Glutamatergic neuron (in vitro differentiated cells): ENCODE measurements at regions not wholly inside any gene's neighbourhood (a gene's known extent, or its start where the extent isn't known, plus 50 kb on each side); places are given as distances from the start of the nearest gene placed in this dataset.

ENCODE experiments used
- DNase-seq: peaks from one replicate; pipeline ENCODE4 v3.0.0; 2022
- H3K27ac Mint-ChIP-seq: one replicate; pipeline ENCODE4 v1.8.0; 2020; ENCODE audit warnings: mild to moderate bottlenecking, mixed read lengths, inconsistent platforms; ENCODE audit not compliant: unreplicated experiment
- H3K27me3 Mint-ChIP-seq: one replicate; pipeline ENCODE4 v1.8.0; 2020; ENCODE audit warnings: mild to moderate bottlenecking, moderate library complexity, mixed read lengths, inconsistent platforms; ENCODE audit not compliant: unreplicated experiment
- H3K36me3 Mint-ChIP-seq: one replicate; pipeline ENCODE4 v1.8.0; 2020; ENCODE audit warnings: mild to moderate bottlenecking, mixed read lengths, inconsistent platforms; ENCODE audit not compliant: unreplicated experiment
- H3K4me1 Mint-ChIP-seq: one replicate; pipeline ENCODE4 v1.8.0; 2020; ENCODE audit warnings: mild to moderate bottlenecking, low read depth, mixed read lengths, inconsistent platforms; ENCODE audit not compliant: unreplicated experiment
- H3K4me3 Mint-ChIP-seq: one replicate; pipeline ENCODE4 v1.8.0; 2020; ENCODE audit warnings: mild to moderate bottlenecking, mixed read lengths, inconsistent platforms; ENCODE audit not compliant: unreplicated experiment
- H3K9me3 Mint-ChIP-seq: one replicate; pipeline ENCODE4 v1.8.0; 2020; ENCODE audit warnings: mild to moderate bottlenecking, moderate library complexity, mixed read lengths, inconsistent platforms; ENCODE audit not compliant: unreplicated experiment
- CTCF ChIP-seq: fragments of 200-600 bp; sonication (generic); IDR thresholded peaks from one replicate; pipeline ENCODE4 v1.5.0; 2021; ENCODE audit not compliant: partially characterized antibody, unreplicated experiment

GRCh38 chr13:34277936-34278335 lies 460.0 kb downstream of the RFC3 start:
- no peak for DNase-seq
- no peaks in the 10 kb centered on the region for H3K9me3 Mint-ChIP-seq
- H3K4me1 Mint-ChIP-seq = no peaks in the 10 kb centered on the region
- no peaks in the 10 kb centered on the region for H3K27me3 Mint-ChIP-seq
- no peak overlapping the region for H3K4me3 Mint-ChIP-seq
- no peak overlapping the region for H3K27ac Mint-ChIP-seq
- no peaks in the 10 kb centered on the region for H3K36me3 Mint-ChIP-seq
- no peak for TF ChIP-seq CTCF

GRCh38 chr13:34278780-34279179 lies 460.8 kb downstream of the RFC3 start:
- TF ChIP-seq CTCF = no peak

GRCh38 chr13:34290661-34291060 lies 472.7 kb downstream of the RFC3 start:
- H3K36me3 Mint-ChIP-seq = no peaks in the 10 kb centered on the region
- H3K4me1 Mint-ChIP-seq = no peaks in the 10 kb centered on the region
- H3K9me3 Mint-ChIP-seq = no peaks in the 10 kb centered on the region
- TF ChIP-seq CTCF = no peak
- H3K4me3 Mint-ChIP-seq = no peak overlapping the region
- no peak for DNase-seq
- H3K27me3 Mint-ChIP-seq = no peaks in the 10 kb centered on the region
- H3K27ac Mint-ChIP-seq = no peak overlapping the region

More at GRCh38 chr13:34278780-34279179, 460.8 kb downstream of the RFC3 start:
- Mint-ChIP-seq H3K4me1 (no peaks in the 10 kb centered on the region), H3K4me3 (no peak overlapping the region), H3K9me3 (no peaks in the 10 kb centered on the region), H3K36me3 (no peaks in the 10 kb centered on the region), H3K27ac (no peak overlapping the region), H3K27me3 (no peaks in the 10 kb centered on the region)
- DNase-seq = no peak

- peak; percentile 25 for DNase-seq
- no peaks in the 10 kb centered on the region for H3K36me3 Mint-ChIP-seq
- TF ChIP-seq CTCF = no peak
- no peaks in the 10 kb centered on the region for H3K9me3 Mint-ChIP-seq
- peaks cover 2% of the 10 kb centered on the region for H3K27me3 Mint-ChIP-seq
- H3K27ac Mint-ChIP-seq = no peak overlapping the region
- H3K4me3 Mint-ChIP-seq = no peak overlapping the region
- no peaks in the 10 kb centered on the region for H3K4me1 Mint-ChIP-seq
These were observed 476.7 kb downstream of the RFC3 start for GRCh38 chr13:34294483-34295129.

- Mint-ChIP-seq H3K36me3 (peaks cover 10% of the 10 kb centered on the region), H3K4me1 (no peaks in the 10 kb centered on the region), H3K27ac (no peak overlapping the region), H3K27me3 (peaks cover 2% of the 10 kb centered on the region), H3K9me3 (peaks cover 1% of the 10 kb centered on the region), H3K4me3 (no peak overlapping the region)
- DNase-seq = no peak
- no peak for TF ChIP-seq CTCF
These were observed 482.6 kb downstream of the RFC3 start for GRCh38 chr13:34300559-34300958.
